ENCODE measurements at regions not wholly inside any gene's neighbourhood (a gene's known extent, or its start where the extent isn't known, plus 50 kb on each side); places are given as distances from the start of the nearest gene placed in this dataset.

GRCh38 chr4:117786566-117786965, 247.7 kb upstream of the NDST3 start:
- no peak for TF ChIP-seq CTCF (IDR thresholded peaks at IDR 0.05)
- TF ChIP-seq REST (IDR thresholded peaks at IDR 0.05; ENCODE audit: insufficient read depth in 1 of 2, low read depth in 2 of 2, low read length in 1 of 2), result no peak
- TF ChIP-seq POLR2AphosphoS5 (IDR thresholded peaks at IDR 0.05; ENCODE audit: low read depth, low read length), result no peak
- no peak for TF ChIP-seq TCF7L2 (IDR thresholded peaks at IDR 0.05; ENCODE audit: low read depth, low read length)
